ENCODE measurements at regions not wholly inside any gene's neighbourhood (a gene's known extent, or its start where the extent isn't known, plus 50 kb on each side); places are given as distances from the start of the nearest gene placed in this dataset.

- DNase-seq (ENCODE audit: low spot score) = no peak
These were observed 192.5 kb downstream of the PCDH19 start for GRCh38 chrX:100217547-100217946.

- no peak for DNase-seq (ENCODE audit: low spot score)
These were observed 194.0 kb downstream of the PCDH19 start for GRCh38 chrX:100216083-100216482.

- no peak for DNase-seq (ENCODE audit: low spot score)
These were observed 202.0 kb downstream of the PCDH19 start for GRCh38 chrX:100208076-100208475.

- DNase-seq (ENCODE audit: low spot score) = peak; percentile 2
These were observed 202.6 kb downstream of the PCDH19 start for GRCh38 chrX:100207331-100208024.

GRCh38 chrX:100204534-100204933 lies 205.5 kb downstream of the PCDH19 start:
- DNase-seq (ENCODE audit: low spot score) = no peak

GRCh38 chrX:100194082-100194775 lies 215.8 kb downstream of the PCDH19 start:
- DNase-seq (ENCODE audit: low spot score) = no peak
